Esophagus muscularis mucosa (tissue), 4 donors: ENCODE measurements at regions not wholly inside any gene's neighbourhood (a gene's known extent, or its start where the extent isn't known, plus 50 kb on each side); places are given as distances from the start of the nearest gene placed in this dataset.

Experiments
- DNase-seq: peaks from one replicate; pipeline ENCODE4 v3.0.0-alpha.2; 2017; ENCODE audit errors: extremely low spot score
- H3K27ac ChIP-seq, 4 donors: fragments of 200-600 bp; sonication (generic); replicated peaks in 1 of 4; 1 replicate in 3 of 4; 2 replicates in 1 of 4; pipeline ENCODE4 v1.5.1; 2016 to 2019; ENCODE audit warnings: mild to moderate bottlenecking in 1 of 4
- H3K27me3 ChIP-seq, 4 donors: fragments of 200-600 bp; sonication (generic); one replicate each; pipeline versions ENCODE4 v1.5.1 to v1.6.0; 2016 to 2019
- H3K36me3 ChIP-seq, 4 donors: fragments of 200-600 bp; sonication (generic); one replicate each; pipeline ENCODE4 v1.5.1; 2016 to 2019
- H3K4me1 ChIP-seq, 4 donors: fragments of 200-600 bp; sonication (generic); one replicate each; pipeline ENCODE4 v1.5.1; 2016 to 2019
- H3K4me3 ChIP-seq, 4 donors: fragments of 200-600 bp; sonication (generic); 1 replicate in 2 of 4; 2 replicates in 2 of 4; pipeline ENCODE4 v1.5.1; 2016 to 2019; ENCODE audit warnings: mild to moderate bottlenecking in 4 of 4, moderate library complexity in 1 of 4
- H3K9me3 ChIP-seq, 4 donors: fragments of 200-600 bp; sonication (generic); 1 replicate in 3 of 4; 2 replicates in 1 of 4; pipeline ENCODE4 v1.5.1; 2016 to 2019
- EP300 ChIP-seq: sonication (generic); formaldehyde crosslinking; IDR thresholded peaks from one replicate; pipeline ENCODE4 v1.6.1; 2017; ENCODE audit warnings: antibody characterized with exemption
- POLR2A ChIP-seq: fragments of 450-650 bp; IDR thresholded peaks from one replicate; pipeline ENCODE4 v1.6.1; 2017; ENCODE audit warnings: antibody characterized with exemption, moderate library complexity, mild to moderate bottlenecking, low read depth
- POLR2AphosphoS5 ChIP-seq, 2 donors: sonication (generic); formaldehyde crosslinking; IDR thresholded peaks; one replicate each; pipeline ENCODE4 v1.6.1; 2017; ENCODE audit warnings: antibody characterized with exemption in 2 of 2
- WGBS: methylation state at CpG from one replicate; pipeline ENCODE4 v1.1.5; 2018; 5-methylcytosine and 5-hydroxymethylcytosine counted together
- intact Hi-C: fragments of 100-400 bp; cut with DNase I; formaldehyde crosslinking; loops from one replicate; pipeline ENCODE4 v1.15.1; 2023
- TF ChIP-seq, protein P1 (sequence below), 3 experiments: fragments of 200-600 bp in 2 of 3; fragments of 450-650 bp in 1 of 3; sonication (generic) in 2 of 3; IDR thresholded peaks; one replicate each; pipeline ENCODE4 v1.5.1; 2017 to 2019; ENCODE audit warnings: antibody characterized with exemption in 3 of 3, mild to moderate bottlenecking in 2 of 3, moderate library complexity in 1 of 3

DNA sequence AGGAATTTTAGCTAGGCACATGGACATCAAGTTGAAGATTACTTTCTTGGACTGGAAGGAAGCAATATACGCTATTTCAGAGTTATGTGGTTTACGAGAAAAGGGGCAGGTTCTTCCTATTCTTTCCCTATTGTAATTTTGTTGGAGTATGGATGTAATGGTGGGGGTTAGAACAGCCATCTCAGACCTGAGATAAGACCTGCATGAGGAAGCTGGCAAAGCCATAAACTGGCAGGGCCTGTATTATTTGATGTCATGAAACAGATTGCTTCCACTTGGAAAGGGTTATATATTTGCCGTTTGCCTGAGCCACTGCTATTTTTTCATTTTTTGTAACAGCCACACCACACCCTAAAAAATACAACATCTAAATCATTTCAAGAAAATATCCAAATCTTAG, 220.5 kb upstream of the MAGI2 start:
- H3K27ac ChIP-seq = no peak overlapping the region
- H3K4me1 ChIP-seq = no peaks in the 10 kb centered on the region
- H3K27me3 ChIP-seq = no peaks in the 10 kb centered on the region
- H3K9me3 ChIP-seq = no peaks in the 10 kb centered on the region
- intact Hi-C loops = no loop called here
- no peak for DNase-seq
- TF ChIP-seq POLR2A (no peak), POLR2AphosphoS5 (IDR thresholded peaks at IDR 0.05) (no peak), EP300 (no peak)
- TF ChIP-seq, protein P1, sequence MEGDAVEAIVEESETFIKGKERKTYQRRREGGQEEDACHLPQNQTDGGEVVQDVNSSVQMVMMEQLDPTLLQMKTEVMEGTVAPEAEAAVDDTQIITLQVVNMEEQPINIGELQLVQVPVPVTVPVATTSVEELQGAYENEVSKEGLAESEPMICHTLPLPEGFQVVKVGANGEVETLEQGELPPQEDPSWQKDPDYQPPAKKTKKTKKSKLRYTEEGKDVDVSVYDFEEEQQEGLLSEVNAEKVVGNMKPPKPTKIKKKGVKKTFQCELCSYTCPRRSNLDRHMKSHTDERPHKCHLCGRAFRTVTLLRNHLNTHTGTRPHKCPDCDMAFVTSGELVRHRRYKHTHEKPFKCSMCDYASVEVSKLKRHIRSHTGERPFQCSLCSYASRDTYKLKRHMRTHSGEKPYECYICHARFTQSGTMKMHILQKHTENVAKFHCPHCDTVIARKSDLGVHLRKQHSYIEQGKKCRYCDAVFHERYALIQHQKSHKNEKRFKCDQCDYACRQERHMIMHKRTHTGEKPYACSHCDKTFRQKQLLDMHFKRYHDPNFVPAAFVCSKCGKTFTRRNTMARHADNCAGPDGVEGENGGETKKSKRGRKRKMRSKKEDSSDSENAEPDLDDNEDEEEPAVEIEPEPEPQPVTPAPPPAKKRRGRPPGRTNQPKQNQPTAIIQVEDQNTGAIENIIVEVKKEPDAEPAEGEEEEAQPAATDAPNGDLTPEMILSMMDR (IDR thresholded peaks at IDR 0.05) = no peak
- H3K4me3 ChIP-seq = no peak overlapping the region
- WGBS = 90% methylated on average over 3 of the region's 3 CpGs
- no peaks in the 10 kb centered on the region for H3K36me3 ChIP-seq

DNA sequence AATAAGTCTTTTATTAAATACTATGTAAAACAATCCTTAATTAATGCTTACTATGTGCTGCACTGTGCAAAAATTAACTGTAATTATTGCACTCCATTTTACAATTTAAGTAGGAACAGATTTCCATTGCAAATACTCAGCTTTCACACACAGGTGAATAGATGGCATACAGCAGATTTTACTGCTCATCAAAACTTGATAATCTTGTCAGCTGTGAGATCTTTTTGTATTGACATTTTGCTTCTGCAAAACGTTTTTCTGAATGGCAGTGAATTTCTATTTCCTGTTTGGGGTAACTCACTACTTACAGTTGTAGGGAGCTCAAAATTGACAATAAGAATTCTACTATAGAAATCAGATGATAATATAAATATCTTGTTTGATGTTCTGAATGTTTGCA, 220.0 kb upstream of the MAGI2 start:
- no peaks in the 10 kb centered on the region for H3K4me1 ChIP-seq
- TF ChIP-seq, protein P1 (IDR thresholded peaks at IDR 0.05) = no peak
- no peak for TF ChIP-seq POLR2A
- TF ChIP-seq EP300 = no peak
- no peak for TF ChIP-seq POLR2AphosphoS5 (IDR thresholded peaks at IDR 0.05)
- H3K27ac ChIP-seq = no peak overlapping the region
- no peak for DNase-seq
- no peaks in the 10 kb centered on the region for H3K36me3 ChIP-seq
- no peak overlapping the region for H3K4me3 ChIP-seq
- no peaks in the 10 kb centered on the region for H3K27me3 ChIP-seq
- intact Hi-C loops = no loop called here
- no peaks in the 10 kb centered on the region for H3K9me3 ChIP-seq
- WGBS = 3% methylated on average over 1 of the region's 1 CpG

DNA sequence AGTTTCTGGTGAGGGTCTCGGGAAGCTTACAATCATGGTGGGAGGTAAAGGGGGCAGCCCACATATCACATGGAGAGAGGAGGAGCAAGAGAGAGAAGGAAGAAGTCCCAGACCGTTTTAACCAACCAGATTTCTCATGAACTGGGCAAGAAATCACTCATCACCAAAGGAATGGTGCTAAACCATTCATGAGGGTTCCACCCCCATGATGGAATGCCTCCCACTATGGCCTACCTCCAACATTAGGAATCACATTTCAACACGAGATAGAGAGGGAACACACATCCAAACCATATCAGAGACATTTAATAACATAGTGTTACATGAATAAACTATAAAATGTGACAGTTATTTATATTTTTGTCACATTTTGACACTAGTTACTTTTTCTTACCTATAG, 214.8 kb upstream of the MAGI2 start:
- H3K27ac ChIP-seq = no peak overlapping the region
- H3K4me1 ChIP-seq = no peaks in the 10 kb centered on the region
- no peak overlapping the region for H3K4me3 ChIP-seq
- DNase-seq = no peak
- 62% methylated on average over 3 of the region's 3 CpGs for WGBS
- intact Hi-C loops = no loop called here
- TF ChIP-seq POLR2A (no peak), EP300 (no peak)
- H3K9me3 ChIP-seq = no peaks in the 10 kb centered on the region
- no peaks in the 10 kb centered on the region for H3K36me3 ChIP-seq
- no peaks in the 10 kb centered on the region for H3K27me3 ChIP-seq

DNA sequence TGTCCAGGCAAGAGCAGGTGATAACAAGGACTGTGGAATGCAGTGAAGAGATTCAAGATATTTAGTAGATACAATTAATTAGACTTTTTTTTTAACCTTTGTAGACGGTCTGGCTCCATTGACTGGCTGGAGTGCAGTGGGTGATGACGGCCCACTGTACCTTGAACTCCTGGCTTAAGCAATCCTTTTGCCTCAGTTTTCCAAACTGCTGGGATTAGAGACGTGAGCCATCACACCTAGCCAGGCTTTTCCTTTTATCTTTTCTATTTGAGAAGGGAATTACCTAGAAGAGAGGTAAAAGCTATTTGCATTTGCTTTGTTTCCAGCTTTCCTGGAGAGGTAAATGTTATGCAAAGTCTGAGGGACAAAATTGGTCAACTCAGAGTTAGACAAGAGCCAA, 213.0 kb upstream of the MAGI2 start:
- no peaks in the 10 kb centered on the region for H3K4me1 ChIP-seq
- no peak overlapping the region for H3K27ac ChIP-seq
- intact Hi-C loops = no loop called here
- DNase-seq = no peak
- H3K9me3 ChIP-seq = no peaks in the 10 kb centered on the region
- no peak overlapping the region for H3K4me3 ChIP-seq
- no peaks in the 10 kb centered on the region for H3K27me3 ChIP-seq
- WGBS = 81% methylated on average over 3 of the region's 3 CpGs
- no peaks in the 10 kb centered on the region for H3K36me3 ChIP-seq
- TF ChIP-seq, protein P1 (IDR thresholded peaks at IDR 0.05) = no peak
- TF ChIP-seq POLR2AphosphoS5 (IDR thresholded peaks at IDR 0.05) (no peak), EP300 (no peak), POLR2A (no peak)

DNA sequence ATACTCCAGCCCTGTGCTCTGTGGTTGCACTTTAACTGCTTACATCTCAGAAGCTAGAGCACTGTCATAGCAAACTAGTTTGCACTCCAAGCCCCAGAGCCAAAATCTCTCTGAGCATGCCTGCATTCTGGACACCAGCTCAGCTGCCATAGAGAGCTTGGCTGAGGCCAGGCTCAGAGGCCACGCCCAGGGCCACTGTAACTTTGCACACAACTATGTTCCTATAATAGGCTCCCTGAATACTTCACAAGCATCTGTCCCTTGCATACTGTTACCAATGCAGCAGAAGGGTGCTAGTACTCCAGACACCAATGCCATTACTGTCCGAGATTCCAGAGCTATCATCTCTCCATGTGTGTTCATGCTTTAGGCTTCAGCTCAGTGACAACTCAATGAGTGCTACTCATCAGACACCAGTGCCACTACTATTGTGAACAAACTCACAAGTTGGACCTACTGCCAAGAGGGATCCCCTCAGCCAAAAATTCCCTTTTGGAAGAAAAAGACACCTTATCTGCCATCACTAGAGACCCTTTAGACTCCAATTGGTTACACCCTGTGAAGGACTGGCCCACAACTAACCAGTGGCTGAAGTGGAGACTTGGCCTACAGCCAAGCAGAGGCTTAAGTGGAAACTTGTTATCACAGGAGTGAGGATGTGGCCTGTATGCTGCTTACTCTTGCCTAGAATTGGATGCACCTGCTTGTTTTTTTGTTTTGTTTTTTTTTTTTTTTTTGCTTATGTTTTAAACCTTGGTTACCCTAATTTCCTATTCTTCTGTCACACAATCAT, 211.6 kb upstream of the MAGI2 start:
- H3K27me3 ChIP-seq = no peaks in the 10 kb centered on the region
- H3K4me3 ChIP-seq = no peak overlapping the region
- H3K27ac ChIP-seq = no peak overlapping the region
- TF ChIP-seq EP300 (no peak), POLR2AphosphoS5 (IDR thresholded peaks at IDR 0.05) (no peak), POLR2A (no peak)
- TF ChIP-seq, protein P1 (IDR thresholded peaks at IDR 0.05) = no peak
- no peaks in the 10 kb centered on the region for H3K36me3 ChIP-seq
- intact Hi-C loops = no loop called here
- no peaks in the 10 kb centered on the region for H3K4me1 ChIP-seq
- H3K9me3 ChIP-seq = no peaks in the 10 kb centered on the region
- DNase-seq = no peak
- WGBS = 85% methylated on average over 2 of the region's 2 CpGs
